SK-N-SH treated with all-trans-retinoic acid at 6 μM for 48 hours (cell line): ENCODE measurements at regions not wholly inside any gene's neighbourhood (a gene's known extent, or its start where the extent isn't known, plus 50 kb on each side); places are given as distances from the start of the nearest gene placed in this dataset.

ENCODE experiments used
- ATAC-seq: fragments of 200-7000 bp; cut with Tn5 transposase; 3 replicates; pipeline ENCODE4 v1.9.1; 2020; ENCODE audit warnings: mild to moderate bottlenecking, moderate library complexity
- ARNTL ChIP-seq: fragments of 450-650 bp; formaldehyde crosslinking; IDR thresholded peaks from 2 replicates; pipeline ENCODE4 v1.5.0; 2020; ENCODE audit warnings: low read depth, mild to moderate bottlenecking, moderate library complexity, borderline replicate concordance
- BACH2 ChIP-seq: fragments of 250-450 bp; sonication (Bioruptor Pico); IDR thresholded peaks from 2 replicates; pipeline ENCODE4 v1.9.0; 2021; ENCODE audit warnings: mild to moderate bottlenecking, borderline replicate concordance
- CREB5 ChIP-seq: fragments of 250-450 bp; sonication (Bioruptor Pico); IDR thresholded peaks from 2 replicates; pipeline ENCODE4 v1.5.1; 2020; ENCODE audit warnings: low read depth, mild to moderate bottlenecking, moderate library complexity
- CSDC2 ChIP-seq: fragments of 250-450 bp; sonication (Bioruptor Pico); IDR thresholded peaks from 2 replicates; pipeline ENCODE4 v1.5.0; 2020; ENCODE audit warnings: mild to moderate bottlenecking, moderate library complexity
- CSRNP3 ChIP-seq: fragments of 250-450 bp; sonication (Bioruptor Pico); IDR thresholded peaks from 2 replicates; pipeline ENCODE4 v1.5.1; 2021; ENCODE audit warnings: mild to moderate bottlenecking, moderate library complexity
- ESRRG ChIP-seq: fragments of 250-450 bp; sonication (Bioruptor Pico); IDR thresholded peaks from 2 replicates; pipeline ENCODE4 v1.6.1; 2021; ENCODE audit warnings: mild to moderate bottlenecking
- GLIS3 ChIP-seq: fragments of 250-450 bp; sonication (Bioruptor Pico); IDR thresholded peaks from 2 replicates; pipeline ENCODE4 v1.5.0; 2020; ENCODE audit warnings: mild to moderate bottlenecking, moderate library complexity
- ISL1 ChIP-seq: fragments of 250-450 bp; sonication (Bioruptor Pico); IDR thresholded peaks from 2 replicates; pipeline ENCODE4 v2.1.2; 2022; ENCODE audit warnings: mild to moderate bottlenecking, moderate library complexity
- PATZ1 ChIP-seq: fragments of 250-450 bp; sonication (Bioruptor Pico); IDR thresholded peaks from 2 replicates; pipeline ENCODE4 v1.8.0; 2020; ENCODE audit warnings: mild to moderate bottlenecking, moderate library complexity, borderline replicate concordance
- POU6F1 ChIP-seq: fragments of 250-450 bp; sonication (Bioruptor Pico); IDR thresholded peaks from 2 replicates; pipeline ENCODE4 v1.8.0; 2021; ENCODE audit warnings: low read depth, mild to moderate bottlenecking, moderate library complexity, borderline replicate concordance
- PPARA ChIP-seq: fragments of 250-450 bp; sonication (Bioruptor Pico); IDR thresholded peaks from 2 replicates; pipeline ENCODE4 v1.5.0; 2020; ENCODE audit warnings: mild to moderate bottlenecking, borderline replicate concordance
- SNAI2 ChIP-seq: fragments of 250-450 bp; sonication (Bioruptor Pico); IDR thresholded peaks from 2 replicates; pipeline ENCODE4 v1.5.0; 2020; ENCODE audit warnings: mild to moderate bottlenecking, moderate library complexity
- TCF4 ChIP-seq: fragments of 250-450 bp; sonication (Bioruptor Pico); IDR thresholded peaks from 2 replicates; pipeline ENCODE4 v1.8.0; 2021; ENCODE audit warnings: mild to moderate bottlenecking, moderate library complexity, borderline replicate concordance
- TOX ChIP-seq: fragments of 250-450 bp; sonication (Bioruptor Pico); IDR thresholded peaks from 2 replicates; pipeline ENCODE4 v1.8.0; 2021; ENCODE audit warnings: mild to moderate bottlenecking, moderate library complexity, borderline replicate concordance
- ZC3H10 ChIP-seq: fragments of 250-450 bp; sonication (Bioruptor Pico); IDR thresholded peaks from 2 replicates; pipeline ENCODE4 v1.5.1; 2021; ENCODE audit warnings: mild to moderate bottlenecking, moderate library complexity
- ZFP3 ChIP-seq: fragments of 250-450 bp; sonication (Bioruptor Pico); IDR thresholded peaks from 2 replicates; pipeline ENCODE4 v1.5.0; 2020; ENCODE audit warnings: mild to moderate bottlenecking, moderate library complexity
- ZFP30 ChIP-seq: fragments of 450-650 bp; formaldehyde crosslinking; IDR thresholded peaks from 2 replicates; pipeline ENCODE4 v1.5.0; 2022; ENCODE audit warnings: mild to moderate bottlenecking, moderate library complexity
- ZNF565 ChIP-seq: fragments of 450-650 bp; formaldehyde crosslinking; conservative IDR thresholded peaks from 2 replicates; pipeline ENCODE4 v1.5.0; 2020; ENCODE audit warnings: low read depth, mild to moderate bottlenecking, moderate library complexity
- ZNF70 ChIP-seq: fragments of 450-650 bp; formaldehyde crosslinking; IDR thresholded peaks from 2 replicates; pipeline ENCODE4 v1.5.0; 2020; ENCODE audit warnings: mild to moderate bottlenecking, moderate library complexity
- ZNF8 ChIP-seq: fragments of 450-650 bp; formaldehyde crosslinking; IDR thresholded peaks from 2 replicates; pipeline ENCODE4 v1.5.0; 2020; ENCODE audit warnings: mild to moderate bottlenecking, moderate library complexity

GRCh38 chr3:148208975-148209374 lies 488.7 kb upstream of the AGTR1 start (continued):
- TF ChIP-seq ZNF8 (CRISPR knock-in tag), result no peak

GRCh38 chr3:148211725-148212124 lies 486.0 kb upstream of the AGTR1 start:
- ATAC-seq, result no peak
- TF ChIP-seq BACH2 (CRISPR knock-in tag) (no peak), TOX (CRISPR knock-in tag) (no peak), SNAI2 (CRISPR knock-in tag) (no peak), CREB5 (CRISPR knock-in tag) (no peak), CSDC2 (CRISPR knock-in tag) (no peak), GLIS3 (no peak), ZFP3 (CRISPR knock-in tag) (no peak), CSRNP3 (CRISPR knock-in tag) (no peak), PATZ1 (no peak), POU6F1 (CRISPR knock-in tag) (no peak), ZNF70 (CRISPR knock-in tag) (no peak), PPARA (no peak), TCF4 (no peak), ZNF8 (CRISPR knock-in tag) (no peak), ZFP30 (CRISPR knock-in tag) (no peak), ISL1 (CRISPR knock-in tag) (no peak), ESRRG (CRISPR knock-in tag) (no peak), ZNF565 (CRISPR knock-in tag) (no peak), ARNTL (CRISPR knock-in tag) (no peak)

DNA sequence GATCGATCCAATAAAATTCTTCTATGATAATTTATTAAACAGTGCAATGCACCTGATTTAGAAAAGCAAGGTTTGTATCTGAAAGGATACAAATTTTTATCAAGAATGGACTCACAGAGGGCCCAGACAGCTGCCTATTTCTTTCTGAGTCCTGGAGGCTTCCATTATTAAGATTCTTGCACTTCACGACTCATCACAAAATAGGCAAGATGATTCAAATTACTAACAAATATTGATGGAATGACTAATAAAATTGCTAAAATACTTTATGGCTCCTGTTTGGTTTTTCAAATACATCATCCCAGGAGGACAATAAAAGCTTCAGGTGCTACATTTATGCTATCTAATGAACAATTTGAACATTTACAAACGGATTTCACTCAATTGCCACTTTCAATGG lies 483.0 kb upstream of the AGTR1 start:
- no peak for TF ChIP-seq ZC3H10 (CRISPR knock-in tag)
- TF ChIP-seq CREB5 (CRISPR knock-in tag), result no peak
- no peak for TF ChIP-seq CSDC2 (CRISPR knock-in tag)
- no peak for ATAC-seq

DNA sequence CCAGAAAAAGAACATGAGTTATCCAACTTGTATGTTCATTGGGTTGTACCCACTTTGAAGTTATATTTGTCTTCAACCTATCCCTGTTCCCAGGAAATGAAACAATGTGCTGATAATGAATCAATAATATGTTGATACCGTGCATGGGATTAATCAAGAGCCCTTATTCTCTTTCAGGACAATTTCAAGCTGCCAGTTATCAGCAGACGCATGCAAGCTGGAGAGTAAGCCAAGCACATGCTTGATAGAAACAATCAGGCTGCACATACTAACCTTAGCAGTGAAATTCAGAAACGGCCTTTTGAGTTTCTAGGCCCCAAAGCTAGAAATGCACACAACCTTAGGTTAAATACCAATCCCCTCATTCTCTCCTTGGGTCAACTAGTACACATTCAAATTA lies 480.4 kb upstream of the AGTR1 start:
- TF ChIP-seq ZC3H10 (CRISPR knock-in tag) (no peak), BACH2 (CRISPR knock-in tag) (no peak), ZNF8 (CRISPR knock-in tag) (no peak), CSDC2 (CRISPR knock-in tag) (no peak), ZFP3 (CRISPR knock-in tag) (no peak), PATZ1 (no peak), POU6F1 (CRISPR knock-in tag) (no peak), TCF4 (no peak), ESRRG (CRISPR knock-in tag) (no peak)
- ATAC-seq, result no peak
